ENCODE measurements at regions not wholly inside any gene's neighbourhood (a gene's known extent, or its start where the extent isn't known, plus 50 kb on each side); places are given as distances from the start of the nearest gene placed in this dataset.
"Not testable (repeated sequence)": the region's sequence is repeated elsewhere in the genome, so short reads cannot be mapped to it uniquely, and the experiment has no call there.

DNA sequence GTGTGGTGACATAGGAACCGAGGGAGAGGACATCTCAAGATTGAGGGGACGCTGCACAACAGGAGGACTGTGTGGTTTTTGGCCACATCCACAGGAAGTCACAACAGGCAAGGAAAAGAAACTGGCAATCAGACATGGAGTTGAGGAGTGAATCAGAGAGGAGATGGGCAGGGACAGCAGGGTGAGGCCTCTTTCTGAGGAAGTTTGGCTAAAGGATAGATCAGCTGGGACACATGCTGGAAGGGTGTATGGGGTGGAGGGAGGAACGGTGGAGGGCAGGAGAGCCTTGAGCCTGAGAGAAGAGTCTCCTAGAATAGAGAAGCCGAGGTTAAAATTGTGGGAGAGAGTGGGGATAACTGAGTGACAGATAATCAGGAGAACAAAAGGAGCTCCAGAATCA, 75.1 kb upstream of the CIDEA start:
- H3K4me1 ChIP-seq (ENCODE audit: control insufficient read depth, low read length); H4K20me1 ChIP-seq (ENCODE audit: control insufficient read depth, insufficient read depth, low read depth, low read length); H3K36me3 ChIP-seq (ENCODE audit: control insufficient read depth, low read length); H3K9me3 ChIP-seq (ENCODE audit: control insufficient read depth, insufficient read depth, low read length); H3K4me2 ChIP-seq (ENCODE audit: low read length); H3K79me2 ChIP-seq (ENCODE audit: control insufficient read depth, low read length); H3F3A ChIP-seq (ENCODE audit: control insufficient read depth, insufficient read depth); H3K9me2 ChIP-seq (replicated peaks; ENCODE audit: control insufficient read depth, low read length); H3K27me3 ChIP-seq (ENCODE audit: control insufficient read depth, low read length); H3K27ac ChIP-seq (ENCODE audit: low read depth, low read length); H3K4me3 ChIP-seq (ENCODE audit: low read length): not testable (repeated sequence)

DNA sequence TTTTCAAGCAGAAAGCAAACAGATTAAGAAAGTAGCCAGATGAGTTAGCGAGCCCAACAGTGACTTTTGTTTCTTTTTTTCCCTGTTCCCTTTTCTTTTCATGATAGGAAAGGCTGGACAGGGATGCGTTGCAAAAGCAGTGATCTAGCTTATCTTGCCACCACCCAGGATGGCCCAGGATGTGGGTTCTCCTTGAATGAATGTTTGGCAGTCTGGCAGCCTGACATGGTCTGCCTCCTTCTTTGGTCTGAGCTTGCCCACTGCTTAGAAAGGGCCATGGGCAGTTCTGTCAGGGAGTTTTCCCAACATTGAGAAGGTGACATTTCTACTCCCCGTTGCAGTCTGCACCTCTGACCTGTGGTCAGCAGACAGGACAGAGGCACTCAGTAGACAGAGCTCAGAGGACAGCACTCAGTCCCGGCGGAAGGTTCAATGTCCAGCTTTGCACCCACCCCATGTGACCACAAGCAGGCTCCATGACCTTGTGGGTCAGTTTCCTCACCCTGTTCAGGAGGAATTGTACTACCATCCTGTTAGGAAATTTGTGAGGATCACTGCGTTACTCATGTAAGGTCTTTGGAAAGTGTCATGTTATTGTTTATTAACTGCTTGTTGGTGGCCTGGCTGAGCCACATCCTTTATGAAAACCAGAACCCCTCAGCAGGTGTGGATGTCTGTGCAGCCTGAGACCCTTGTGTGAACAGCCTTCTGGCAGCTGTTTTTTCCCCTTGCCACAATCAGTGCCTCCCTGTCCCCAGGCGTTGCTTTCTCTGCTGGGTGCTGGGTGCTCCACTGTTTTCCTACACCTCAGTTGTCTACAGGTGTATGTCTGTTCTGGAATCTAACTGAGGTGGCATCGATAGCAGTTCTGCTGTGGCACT, 74.2 kb upstream of the CIDEA start:
- not testable (repeated sequence) for H3K79me2 ChIP-seq (ENCODE audit: control insufficient read depth, low read length); H3K4me1 ChIP-seq (ENCODE audit: control insufficient read depth, low read length); H3K36me3 ChIP-seq (ENCODE audit: control insufficient read depth, low read length); H4K20me1 ChIP-seq (ENCODE audit: control insufficient read depth, insufficient read depth, low read depth, low read length); H3K27ac ChIP-seq (ENCODE audit: low read depth, low read length); H3K9me3 ChIP-seq (ENCODE audit: control insufficient read depth, insufficient read depth, low read length); H3K27me3 ChIP-seq (ENCODE audit: control insufficient read depth, low read length); H3K9me2 ChIP-seq (replicated peaks; ENCODE audit: control insufficient read depth, low read length); H3K4me2 ChIP-seq (ENCODE audit: low read length); H3K4me3 ChIP-seq (ENCODE audit: low read length); H3F3A ChIP-seq (ENCODE audit: control insufficient read depth, insufficient read depth)

DNA sequence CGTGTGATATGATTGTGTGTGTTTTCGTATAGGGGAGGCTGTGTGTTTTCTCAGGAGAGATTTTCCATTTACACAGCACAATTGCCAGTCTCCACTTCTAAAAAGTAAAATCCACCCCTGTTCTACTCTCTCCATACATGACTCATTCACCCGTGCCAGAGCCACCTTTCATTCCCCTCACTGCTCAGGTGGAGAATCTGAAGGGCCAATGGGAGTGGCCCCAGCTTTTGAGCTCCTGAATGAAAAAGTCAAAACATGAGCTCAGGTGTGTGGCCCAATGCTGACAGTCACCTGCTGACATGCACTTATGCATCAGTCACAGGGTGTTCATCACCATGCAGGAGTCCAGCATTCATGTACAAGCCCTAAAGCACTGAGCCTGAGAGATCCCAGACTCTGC, 55.4 kb upstream of the CIDEA start:
- H3K27ac ChIP-seq (ENCODE audit: low read depth, low read length); H3K4me2 ChIP-seq (ENCODE audit: low read length); H3K27me3 ChIP-seq (ENCODE audit: control insufficient read depth, low read length); H3K36me3 ChIP-seq (ENCODE audit: control insufficient read depth, low read length); H3K9me3 ChIP-seq (ENCODE audit: control insufficient read depth, insufficient read depth, low read length); H4K20me1 ChIP-seq (ENCODE audit: control insufficient read depth, insufficient read depth, low read depth, low read length); H3K9me2 ChIP-seq (replicated peaks; ENCODE audit: control insufficient read depth, low read length); H3K4me3 ChIP-seq (ENCODE audit: low read length); H3K79me2 ChIP-seq (ENCODE audit: control insufficient read depth, low read length); H3F3A ChIP-seq (ENCODE audit: control insufficient read depth, insufficient read depth): not testable (repeated sequence)
- H3K4me1 ChIP-seq (ENCODE audit: control insufficient read depth, low read length): peaks cover 21% of the 10 kb centered on the region

DNA sequence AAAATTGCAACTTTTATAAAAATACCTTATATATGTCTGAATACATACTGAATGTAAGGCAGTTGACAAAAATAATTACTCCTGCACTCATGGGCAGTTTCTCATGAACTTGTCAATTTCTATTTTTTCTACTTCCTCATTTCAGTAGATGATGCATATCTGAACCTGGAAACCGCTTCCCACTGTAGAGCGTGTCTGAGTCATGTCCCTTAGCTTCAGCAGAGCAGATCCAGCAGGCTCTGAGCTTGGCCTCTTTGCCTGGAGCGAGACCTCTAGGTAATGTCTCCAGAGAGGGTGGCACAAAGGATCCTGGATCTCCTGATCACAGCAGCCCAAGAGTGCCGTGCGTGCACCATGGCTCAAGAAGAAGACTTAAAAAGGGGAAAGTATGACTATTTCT, 54.0 kb upstream of the CIDEA start:
- not testable (repeated sequence) for H4K20me1 ChIP-seq (ENCODE audit: control insufficient read depth, insufficient read depth, low read depth, low read length); H3K36me3 ChIP-seq (ENCODE audit: control insufficient read depth, low read length); H3F3A ChIP-seq (ENCODE audit: control insufficient read depth, insufficient read depth); H3K9me2 ChIP-seq (replicated peaks; ENCODE audit: control insufficient read depth, low read length); H3K9me3 ChIP-seq (ENCODE audit: control insufficient read depth, insufficient read depth, low read length); H3K79me2 ChIP-seq (ENCODE audit: control insufficient read depth, low read length); H3K27ac ChIP-seq (ENCODE audit: low read depth, low read length); H3K27me3 ChIP-seq (ENCODE audit: control insufficient read depth, low read length); H3K4me3 ChIP-seq (ENCODE audit: low read length)
- peaks cover 21% of the 10 kb centered on the region for H3K4me1 ChIP-seq (ENCODE audit: control insufficient read depth, low read length)
- peak overlapping the region; percentile 43 for H3K4me2 ChIP-seq (ENCODE audit: low read length)
